Stimulated activated CD4-positive, alpha-beta T cell treated with anti-CD3 and anti-CD28 coated beads, Interleukin-12 subunit alpha, Interleukin-12 subunit beta, amount 100 ng/mL, for 24 hours (primary cell): ENCODE measurements at regions not wholly inside any gene's neighbourhood (a gene's known extent, or its start where the extent isn't known, plus 50 kb on each side); places are given as distances from the start of the nearest gene placed in this dataset.
"Not testable (repeated sequence)": the region's sequence is repeated elsewhere in the genome, so short reads cannot be mapped to it uniquely, and the experiment has no call there.

Source experiments
- DNase-seq, 2 experiments: peaks; one replicate each; pipeline ENCODE4 v3.0.0-alpha.2; 2020; ENCODE audit warnings: low read depth in 2 of 2

DNA sequence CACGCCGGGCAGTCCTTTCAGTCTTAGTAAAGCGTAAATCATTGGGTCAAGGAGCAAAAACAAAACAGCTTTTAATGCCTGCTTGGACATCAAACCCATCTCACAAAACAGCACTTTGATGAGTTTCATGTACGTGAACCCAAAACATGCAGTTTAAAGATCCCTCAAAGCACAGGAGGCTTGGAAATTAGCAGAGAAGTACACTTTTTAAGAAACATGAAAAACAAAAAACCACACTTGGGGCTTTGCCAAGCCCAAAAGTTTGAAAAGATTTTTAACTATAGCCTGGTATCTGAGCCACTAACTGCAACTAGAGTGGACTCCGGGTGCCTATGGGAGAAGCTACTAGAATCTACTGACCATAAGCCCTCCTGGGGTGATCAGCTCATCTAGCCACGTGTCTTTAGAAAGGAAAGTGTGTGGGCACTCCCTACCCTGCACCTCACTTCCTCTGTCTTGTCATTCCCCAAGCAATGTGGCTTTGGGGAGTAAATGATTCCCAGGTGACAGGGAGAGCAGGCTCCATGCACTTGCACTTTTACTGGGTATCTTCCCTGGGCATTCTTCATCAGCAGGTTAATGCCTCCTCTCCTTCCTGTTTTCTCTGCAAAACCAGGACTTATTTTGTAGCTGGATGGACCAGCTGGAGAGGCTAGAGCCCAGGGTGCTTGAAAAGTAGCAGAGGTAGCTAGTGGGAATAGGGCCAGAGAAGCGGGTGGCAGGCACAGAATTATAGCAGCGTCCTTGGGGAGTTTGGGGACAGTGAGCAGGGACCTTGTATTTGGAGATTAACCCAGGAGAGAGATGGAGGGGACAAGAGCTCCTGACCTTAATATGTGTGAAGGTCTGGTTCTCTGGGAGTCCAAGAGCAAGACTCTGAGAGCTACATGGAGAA lies 339.3 kb downstream of the BCL11B start:
- DNase-seq: no peak

DNA sequence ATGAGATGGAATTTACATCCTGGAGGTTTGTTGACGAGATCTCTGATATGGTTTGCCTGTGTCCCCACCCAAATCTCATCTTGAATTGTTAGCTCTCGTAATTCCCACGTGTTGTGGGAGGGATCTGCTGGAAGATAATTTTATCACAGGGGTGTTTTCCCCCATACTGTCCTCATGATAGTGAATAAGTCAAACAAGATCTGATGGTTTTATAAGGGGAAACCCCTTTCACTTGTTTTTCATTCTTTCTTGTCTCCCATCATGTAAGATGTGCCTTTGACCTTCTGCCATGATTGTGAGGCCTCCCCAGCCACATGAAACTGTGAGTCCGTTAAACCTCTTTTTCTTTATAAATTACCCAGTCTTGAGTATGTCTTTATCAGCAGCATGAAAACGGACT lies 337.4 kb downstream of the BCL11B start:
- DNase-seq: not testable (repeated sequence)

DNA sequence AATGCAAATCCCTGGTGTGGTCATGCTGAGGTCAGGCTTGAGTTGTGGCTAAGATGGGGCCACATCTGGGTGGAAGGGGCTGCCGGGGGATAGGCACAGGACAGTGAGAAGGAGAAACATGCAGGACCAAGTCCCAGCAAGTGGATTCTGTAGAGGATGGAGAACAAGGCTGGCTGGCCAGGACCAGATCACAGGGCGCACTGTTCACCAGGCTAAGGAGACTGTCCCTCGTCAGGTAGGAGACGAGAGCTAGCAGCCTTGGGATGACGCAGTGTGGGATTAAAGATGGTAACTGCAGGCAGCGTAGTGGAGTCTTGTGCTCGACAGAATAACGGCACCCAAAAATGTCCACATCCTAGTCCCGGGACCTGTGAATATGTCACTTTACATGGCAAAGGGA lies 336.1 kb downstream of the BCL11B start:
- no peak for DNase-seq

DNA sequence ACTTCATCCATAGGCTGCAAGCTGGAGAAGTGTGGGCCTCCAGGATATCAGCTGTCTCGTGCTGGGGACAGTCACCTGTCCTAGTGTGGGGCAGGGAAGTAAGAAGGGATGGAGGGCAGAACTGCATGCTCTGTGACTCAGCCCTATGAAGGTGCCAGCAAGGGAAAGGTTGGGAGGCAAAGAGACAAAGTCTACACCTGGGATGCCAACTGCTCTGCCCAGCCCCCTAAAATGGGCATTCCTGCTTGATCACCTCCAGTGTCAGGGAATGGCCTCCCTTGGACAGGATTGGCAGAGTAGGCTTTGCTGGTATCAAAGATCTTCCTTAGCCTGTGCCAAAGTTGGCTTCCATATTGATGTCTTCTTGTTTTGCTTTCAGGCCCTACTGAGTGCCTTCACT lies 335.0 kb downstream of the BCL11B start:
- no peak for DNase-seq

DNA sequence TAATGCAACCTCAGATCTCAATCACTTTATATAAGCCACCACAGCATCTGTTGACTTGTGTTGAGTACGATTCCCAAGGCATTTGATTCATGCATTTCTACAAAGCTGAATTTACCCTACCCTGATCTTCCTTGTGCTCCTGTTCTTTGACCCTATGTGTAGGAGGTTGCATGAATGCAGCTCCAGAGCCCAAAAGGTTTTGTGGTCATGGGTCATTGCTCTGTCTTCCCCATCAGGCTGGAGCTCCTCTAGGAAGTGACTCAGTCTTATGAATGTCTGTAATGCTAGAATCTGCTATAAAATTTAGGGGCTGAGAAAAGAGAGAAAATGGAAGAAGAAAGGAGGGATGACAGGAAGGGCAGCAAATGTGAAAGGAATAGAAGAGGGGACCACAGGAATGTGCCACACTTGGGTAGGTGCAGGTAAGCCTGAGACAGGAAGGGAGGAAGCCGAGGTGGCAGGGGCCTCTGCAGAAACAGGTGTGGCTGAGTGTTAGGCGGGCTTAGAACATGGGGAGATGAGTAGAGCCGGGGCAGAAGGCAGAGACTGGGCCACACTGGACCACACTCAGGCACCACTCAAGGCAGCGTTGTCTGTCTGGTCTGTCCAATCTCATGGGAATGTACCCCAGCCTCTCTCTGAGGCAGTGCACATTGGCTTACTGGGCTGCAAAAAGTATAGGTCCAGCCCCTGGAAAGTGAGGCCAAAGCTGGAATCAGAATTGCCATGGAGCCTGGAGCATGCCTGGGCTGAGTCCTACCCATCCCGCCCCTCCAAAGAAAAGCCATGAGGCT lies 334.1 kb downstream of the BCL11B start:
- DNase-seq: no peak

DNA sequence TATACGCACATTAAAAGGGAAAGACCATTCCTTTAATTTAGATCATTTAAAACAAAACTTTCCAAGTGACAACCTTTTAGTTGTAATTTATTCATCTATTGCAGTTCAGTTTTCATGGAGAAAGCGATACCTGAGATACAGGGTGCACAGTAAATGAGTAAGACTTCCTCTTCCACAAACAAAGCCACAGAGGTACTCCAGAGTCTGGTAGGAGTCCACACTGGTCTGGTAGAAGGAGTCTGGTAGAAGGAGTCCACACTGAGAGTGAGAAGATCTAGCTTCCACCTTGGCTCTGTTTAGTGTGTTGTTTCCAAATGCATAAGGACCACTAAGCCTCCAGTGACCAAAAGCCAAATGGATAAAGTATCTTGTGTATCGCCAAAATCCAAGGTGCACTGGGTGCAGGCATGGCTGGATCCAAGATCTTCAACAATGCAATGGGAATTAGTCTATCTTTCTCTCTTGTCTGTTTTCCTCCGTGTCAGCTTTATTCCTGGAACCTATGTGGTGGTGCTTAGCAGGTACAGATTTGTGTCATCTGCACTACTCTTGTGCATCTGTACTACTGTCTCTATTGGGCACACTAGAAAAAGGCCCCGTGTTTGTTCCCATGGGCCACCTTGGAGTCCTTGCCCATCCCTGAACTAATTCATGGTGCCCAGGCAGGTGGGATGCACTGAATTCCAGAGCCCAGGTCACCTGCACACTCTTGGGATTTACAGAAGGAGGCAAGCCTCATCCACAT lies 331.1 kb downstream of the BCL11B start:
- DNase-seq: no peak

DNA sequence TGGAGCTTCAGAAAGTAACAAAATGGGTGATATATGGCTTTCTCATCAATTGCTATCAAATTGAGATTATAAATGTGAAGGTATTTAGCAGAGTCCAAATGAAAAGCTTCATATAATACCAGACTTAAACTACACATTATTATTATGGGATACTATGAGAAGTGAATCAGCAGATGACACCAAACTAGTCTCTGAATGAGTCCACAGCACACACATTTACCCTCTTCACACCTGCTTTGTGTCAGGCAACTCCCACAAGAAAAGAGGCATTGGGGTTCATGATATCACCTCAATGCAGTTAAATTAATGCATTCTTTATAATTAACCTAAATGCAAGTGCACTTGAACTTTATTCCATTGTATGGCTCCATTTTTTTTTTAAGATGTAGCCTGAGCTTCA lies 330.5 kb downstream of the BCL11B start:
- DNase-seq: no peak

DNA sequence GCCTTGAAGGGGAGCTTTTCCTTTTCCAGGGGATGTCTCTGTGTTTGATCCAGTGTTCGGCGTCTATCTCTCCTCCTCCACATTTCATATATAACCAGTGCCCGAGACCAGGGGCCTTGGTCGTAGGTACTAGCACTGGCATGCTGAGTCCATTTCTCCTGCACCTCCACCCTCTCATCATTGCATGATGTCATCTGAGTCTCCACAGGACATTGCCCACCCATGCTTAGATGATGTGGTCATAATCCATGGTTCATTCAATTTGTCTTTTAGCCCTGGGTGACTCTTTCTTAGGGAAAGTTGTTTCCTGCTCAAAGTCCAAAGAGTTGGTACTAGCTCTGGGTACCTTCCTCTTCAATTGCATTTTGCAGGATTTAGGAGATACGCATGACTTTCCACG lies 328.1 kb downstream of the BCL11B start:
- no peak for DNase-seq

DNA sequence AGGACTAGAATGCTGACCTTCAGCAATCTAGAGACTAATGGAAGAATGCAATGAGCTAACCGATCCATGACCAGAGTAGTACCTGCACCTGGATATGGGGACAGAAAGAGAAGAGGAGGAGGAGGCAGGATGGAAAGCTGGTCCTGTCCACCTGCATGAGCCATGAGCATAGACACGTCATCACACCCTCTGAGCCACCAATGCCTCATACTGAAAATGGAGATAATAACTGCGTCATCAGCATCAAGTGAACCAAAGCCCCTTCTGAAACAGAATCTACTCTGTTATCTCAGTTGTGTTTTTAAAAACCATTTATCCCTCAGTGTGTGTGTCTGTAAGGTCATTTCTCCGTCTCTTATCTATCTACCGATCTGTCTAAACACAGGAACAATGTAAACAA lies 327.0 kb downstream of the BCL11B start:
- DNase-seq: no peak

DNA sequence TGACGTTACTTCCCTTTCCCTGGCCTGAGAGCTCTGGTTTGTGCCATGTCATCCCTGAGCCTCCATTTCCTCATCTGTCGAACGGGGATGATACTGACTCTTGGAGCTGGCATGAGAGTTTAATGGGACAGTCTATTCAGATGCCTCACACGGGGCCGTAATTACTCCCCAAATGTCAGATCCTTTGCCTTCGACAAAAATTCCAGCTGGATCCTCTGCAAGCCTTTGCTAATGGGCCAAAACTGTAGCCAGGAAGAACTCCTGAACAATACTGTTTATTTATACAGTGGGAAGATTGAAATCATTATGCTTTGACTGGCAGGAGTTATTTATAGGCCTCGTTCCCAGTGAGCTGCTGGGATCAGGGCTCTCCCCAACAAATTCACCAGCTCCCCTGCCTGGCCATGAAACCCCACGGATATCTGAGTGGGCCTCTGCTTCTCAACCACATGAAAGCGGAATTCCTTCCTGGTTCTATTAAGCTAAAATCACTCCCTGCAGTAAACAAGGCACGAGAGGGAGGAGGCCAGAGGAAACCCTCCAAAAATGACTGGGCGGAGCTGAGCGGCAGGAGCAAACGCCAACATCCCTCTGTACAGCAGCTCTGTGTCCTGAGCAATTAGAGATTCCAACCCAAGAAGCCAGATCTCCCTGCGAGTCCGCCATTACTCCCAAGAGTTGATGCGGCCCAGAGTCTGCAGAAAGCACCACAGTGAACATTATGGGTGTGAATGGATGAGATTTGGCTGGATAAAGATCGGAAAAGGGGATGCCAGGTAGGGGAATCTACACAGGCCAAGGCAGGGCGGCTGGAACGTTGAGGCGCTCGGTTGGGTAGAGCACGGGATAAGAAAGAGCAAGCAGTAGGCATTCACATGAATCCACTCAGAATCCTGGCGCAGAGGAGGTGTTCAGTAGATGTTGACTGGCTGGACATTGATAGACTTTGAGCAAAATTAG lies 326.1 kb downstream of the BCL11B start:
- no peak for DNase-seq

DNA sequence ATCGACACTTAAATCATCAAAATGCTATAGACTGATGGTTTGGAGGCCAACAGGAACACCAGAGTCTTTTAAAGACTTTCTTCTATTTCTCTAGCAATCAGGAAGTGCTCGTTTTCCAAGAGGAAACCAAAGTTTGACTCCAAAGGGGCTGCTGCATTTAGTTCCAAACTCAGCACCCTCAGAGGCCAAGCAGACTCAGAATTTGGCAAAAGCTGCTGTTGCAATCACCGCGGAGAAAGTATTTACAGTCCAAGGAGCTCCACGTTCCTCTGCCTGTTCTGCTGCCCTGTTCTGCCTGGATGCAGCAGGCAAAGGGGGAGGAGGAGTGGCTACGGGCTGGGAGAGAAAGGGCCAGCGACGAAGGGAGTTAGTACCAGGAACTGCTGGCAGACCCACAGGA lies 325.1 kb downstream of the BCL11B start:
- no peak for DNase-seq

DNA sequence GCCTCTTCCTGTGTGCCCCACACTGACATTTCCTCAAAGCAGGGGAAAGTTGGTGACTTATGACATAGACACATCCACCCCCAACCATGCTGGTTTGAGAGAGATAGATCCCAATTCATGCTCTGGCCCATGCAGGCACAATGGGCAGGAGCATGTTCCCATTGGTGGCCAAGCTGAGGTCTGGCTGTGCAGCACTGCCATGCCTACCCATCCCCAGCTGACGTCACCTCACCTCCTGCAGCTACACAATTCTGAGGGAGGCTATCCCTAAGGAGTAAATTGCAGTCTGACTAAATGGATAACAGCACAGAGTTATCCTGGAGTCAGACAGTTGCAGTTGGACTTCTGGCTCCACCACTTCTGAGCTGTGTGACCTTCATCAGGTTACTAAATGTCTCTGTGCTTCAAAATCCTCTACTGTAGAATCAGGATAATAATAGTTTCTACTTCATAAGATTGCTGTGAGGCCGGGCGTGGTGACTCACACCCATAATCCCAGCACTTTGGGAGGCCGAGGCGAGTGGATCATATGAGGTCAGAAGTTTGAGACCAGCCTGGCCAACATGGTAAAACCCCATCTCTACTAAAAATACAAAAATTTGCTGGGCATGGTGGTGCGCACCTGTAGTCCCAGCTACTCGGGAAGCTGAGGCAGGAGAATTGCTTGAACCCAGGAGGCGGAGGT lies 323.9 kb downstream of the BCL11B start:
- DNase-seq: no peak

DNA sequence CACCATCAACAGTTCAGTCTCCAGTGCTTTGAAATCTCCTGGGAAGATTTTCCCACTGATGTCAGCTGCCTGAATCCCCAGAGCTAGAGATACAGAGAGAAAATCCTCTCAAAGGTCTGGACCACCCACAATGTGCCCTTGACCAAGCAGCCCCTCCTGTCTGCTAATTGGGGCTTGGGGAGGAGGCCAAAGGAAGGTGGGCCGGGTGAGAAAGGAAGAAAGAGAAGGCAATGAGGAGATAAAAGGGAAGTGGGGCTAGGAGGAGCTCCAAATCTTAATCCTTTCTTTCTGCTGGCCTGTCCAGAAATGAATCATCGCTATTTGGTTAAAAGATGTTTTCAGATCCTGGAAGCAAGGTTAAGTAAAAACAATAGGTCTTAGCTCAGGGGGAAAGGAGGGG lies 322.9 kb downstream of the BCL11B start:
- DNase-seq: no peak

DNA sequence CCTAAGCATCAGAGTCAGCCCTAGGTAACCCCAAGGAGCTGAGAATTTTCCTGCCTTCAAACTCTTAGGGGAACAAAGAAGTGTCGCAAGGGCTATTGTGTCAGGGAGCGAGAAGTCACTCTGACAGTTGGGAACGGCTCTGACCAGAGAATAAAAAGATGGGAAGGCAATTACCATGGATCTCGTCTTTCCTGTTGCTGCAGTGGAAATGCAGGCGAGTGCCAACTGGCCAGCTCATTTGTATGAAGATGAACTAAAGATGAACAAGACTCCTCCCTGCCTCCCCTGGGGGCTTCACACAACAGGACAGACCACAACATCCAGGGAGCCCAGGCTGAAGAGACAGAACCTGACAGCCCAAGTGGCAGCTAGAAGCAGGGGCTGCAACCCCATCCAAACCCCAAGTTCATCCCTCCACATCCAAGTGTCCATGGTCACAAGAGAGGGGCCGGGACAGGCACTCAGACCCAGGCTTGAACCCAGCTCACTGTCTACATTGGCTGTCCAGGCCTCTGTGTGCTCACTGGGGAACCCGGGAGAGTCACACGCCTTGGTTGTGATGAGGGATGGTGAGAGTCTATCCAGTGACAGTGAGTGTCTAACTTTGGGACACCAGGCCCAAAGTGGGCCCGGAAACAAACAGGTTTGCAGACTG lies 322.4 kb downstream of the BCL11B start:
- no peak for DNase-seq

DNA sequence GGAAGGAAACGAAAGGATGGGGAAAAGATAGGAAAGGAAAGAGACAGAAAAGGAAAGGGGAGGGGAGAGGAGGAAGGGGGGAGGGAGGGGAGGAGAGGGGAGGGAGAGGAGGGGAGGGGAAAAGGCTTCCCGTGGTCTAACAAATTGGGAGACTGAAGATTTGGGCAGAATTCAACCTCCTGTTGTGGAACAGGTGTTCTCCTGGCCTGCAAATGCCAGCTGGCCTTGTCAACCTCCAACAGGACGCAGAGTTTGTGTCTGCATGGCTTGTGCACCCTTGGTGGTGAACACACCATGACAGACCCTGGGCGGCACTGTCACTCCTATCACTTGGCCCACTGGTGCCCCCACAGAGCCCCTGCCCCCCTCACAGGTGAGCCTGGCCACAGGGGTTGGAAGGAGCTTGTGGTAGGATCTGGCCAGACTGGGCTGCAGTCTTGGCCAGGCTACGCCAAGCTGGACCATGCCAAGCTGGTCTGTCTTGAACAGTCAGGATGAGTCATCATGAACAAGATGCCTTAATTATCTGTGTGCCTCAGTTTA lies 321.6 kb downstream of the BCL11B start:
- no peak for DNase-seq

DNA sequence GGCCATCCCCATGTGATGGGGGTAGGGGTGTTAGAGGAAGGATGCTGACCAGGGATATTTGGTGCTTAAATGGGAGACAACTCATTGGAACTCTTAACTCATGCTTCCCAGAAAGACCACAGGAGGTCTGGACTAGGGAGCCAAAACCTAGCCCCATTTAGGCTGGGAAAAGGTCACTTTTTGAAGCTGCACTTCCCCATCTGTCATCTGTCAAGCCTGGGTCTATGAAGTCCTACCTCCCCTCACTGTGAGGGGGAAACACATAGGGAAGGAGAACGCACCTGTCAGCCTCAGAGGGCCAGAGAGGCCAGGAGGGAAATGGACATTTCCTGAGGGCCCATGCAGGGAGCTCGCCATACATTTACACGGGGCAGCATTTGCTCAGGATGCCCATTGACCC lies 321.0 kb downstream of the BCL11B start:
- DNase-seq: no peak

DNA sequence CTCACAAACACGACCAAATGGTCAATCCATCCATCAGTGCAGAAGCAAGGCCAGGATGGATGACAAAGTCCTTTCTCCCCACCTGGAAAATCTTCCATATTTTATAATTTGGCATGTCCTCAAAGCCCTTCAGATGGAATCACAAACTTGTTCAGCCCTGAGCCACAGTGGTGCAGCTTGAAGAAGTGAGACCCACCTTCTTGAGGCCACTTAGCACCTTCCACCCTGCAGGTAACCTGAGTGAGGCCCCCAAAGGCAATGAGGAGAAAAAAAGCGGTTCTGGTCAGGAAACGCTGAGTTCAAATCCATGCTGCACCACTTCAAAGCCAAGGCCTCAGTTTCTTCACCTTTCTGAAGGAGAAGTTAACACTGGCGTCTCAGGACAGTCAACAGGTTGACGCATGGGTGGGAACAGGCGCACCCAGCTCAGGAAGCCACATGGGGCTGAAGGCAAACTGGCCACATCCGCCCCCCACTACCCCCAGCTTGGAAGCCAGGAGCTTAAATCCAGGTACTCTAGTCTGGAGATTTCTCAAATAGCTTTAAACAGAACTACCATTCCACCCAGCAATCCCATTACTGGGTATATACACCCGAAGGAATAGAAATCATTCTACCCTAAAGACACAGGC lies 320.4 kb downstream of the BCL11B start:
- DNase-seq: no peak

DNA sequence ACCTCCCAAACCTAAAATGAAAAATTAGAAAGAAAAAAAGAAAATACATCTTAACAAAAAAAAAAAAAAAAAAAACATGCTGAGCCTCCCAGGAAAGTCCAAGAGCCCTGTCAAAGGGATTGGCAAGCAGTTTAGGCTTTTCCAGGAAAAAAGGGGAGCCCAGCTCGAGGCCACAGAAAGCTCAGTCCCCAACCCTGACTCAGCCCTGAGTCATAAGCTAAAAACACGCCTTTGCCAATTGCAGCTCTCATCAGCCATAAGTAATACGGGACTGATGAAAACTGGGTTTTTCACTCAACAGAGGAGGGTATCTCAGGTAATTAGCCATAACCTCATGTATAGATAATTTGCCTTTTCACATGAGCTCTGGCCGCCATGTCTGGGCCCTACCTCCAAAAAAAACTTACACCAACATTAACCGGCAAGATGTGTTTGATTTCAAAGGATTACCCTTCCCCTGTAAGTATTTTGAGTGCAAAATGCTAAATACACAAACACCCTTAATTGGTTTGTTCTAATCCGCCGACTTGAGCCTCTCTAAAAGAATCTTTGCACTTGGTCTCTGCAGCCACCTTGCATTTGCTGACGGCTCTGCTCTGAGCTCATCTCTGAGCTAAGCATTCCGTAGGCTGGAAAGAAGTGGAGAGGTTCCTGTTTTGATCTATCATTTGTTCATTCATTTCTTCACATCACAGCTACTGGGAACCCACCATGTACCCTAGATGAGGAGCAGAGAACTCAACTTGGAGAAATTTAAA lies 319.2 kb downstream of the BCL11B start:
- DNase-seq: no peak
